Breast epithelium (tissue), 3 donors: ENCODE measurements at regions not wholly inside any gene's neighbourhood (a gene's known extent, or its start where the extent isn't known, plus 50 kb on each side); places are given as distances from the start of the nearest gene placed in this dataset.

Source experiments
- POLR2A ChIP-seq: fragments of 450-650 bp; IDR thresholded peaks from one replicate; pipeline ENCODE4 v1.6.1; 2016; ENCODE audit warnings: antibody characterized with exemption, mild to moderate bottlenecking, moderate library complexity
- TF ChIP-seq, protein P1 (sequence below), 3 donors: fragments of 450-650 bp; IDR thresholded peaks; one replicate each; pipeline ENCODE4 v1.5.1; 2016 to 2017; ENCODE audit warnings: antibody characterized with exemption in 3 of 3, mild to moderate bottlenecking in 3 of 3, moderate library complexity in 3 of 3

DNA sequence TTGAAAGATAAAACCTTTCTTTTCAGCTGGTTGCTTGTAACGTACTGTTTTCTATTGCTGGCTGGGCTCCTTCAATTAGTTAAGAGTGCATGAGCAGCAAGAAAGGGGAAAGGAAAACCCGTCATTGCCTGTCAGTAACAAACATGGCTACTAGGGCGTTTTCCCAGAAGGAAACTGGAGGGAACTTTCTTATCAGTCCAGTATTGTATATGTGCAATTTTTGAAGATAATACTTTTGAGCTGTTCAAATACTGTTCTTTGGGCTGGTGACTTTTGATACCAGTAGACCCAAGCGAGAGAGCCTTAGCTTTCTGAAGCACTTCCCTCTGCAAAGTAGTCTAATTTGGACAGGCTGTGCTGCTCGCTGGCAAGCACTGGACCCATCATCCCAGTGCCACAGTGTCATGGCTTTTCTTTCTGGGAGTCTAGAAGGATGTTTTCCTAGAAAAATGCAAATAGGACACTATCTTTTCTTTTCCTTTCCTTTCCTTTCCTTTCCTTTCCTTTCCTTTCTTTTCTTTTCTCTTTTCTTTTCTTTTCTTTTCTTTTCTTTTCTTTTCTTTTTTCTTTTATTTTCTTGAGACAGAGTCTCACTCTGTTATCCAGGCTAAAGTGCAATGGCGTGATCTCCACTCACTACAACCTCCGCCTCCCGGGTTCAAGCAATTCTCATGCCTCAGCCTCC is 149.9 kb upstream of the SMIM23 start:
- TF ChIP-seq POLR2A: no peak
- TF ChIP-seq, protein P1, sequence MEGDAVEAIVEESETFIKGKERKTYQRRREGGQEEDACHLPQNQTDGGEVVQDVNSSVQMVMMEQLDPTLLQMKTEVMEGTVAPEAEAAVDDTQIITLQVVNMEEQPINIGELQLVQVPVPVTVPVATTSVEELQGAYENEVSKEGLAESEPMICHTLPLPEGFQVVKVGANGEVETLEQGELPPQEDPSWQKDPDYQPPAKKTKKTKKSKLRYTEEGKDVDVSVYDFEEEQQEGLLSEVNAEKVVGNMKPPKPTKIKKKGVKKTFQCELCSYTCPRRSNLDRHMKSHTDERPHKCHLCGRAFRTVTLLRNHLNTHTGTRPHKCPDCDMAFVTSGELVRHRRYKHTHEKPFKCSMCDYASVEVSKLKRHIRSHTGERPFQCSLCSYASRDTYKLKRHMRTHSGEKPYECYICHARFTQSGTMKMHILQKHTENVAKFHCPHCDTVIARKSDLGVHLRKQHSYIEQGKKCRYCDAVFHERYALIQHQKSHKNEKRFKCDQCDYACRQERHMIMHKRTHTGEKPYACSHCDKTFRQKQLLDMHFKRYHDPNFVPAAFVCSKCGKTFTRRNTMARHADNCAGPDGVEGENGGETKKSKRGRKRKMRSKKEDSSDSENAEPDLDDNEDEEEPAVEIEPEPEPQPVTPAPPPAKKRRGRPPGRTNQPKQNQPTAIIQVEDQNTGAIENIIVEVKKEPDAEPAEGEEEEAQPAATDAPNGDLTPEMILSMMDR (IDR thresholded peaks at IDR 0.05): no peak
